ENCODE measurements at regions not wholly inside any gene's neighbourhood (a gene's known extent, or its start where the extent isn't known, plus 50 kb on each side); places are given as distances from the start of the nearest gene placed in this dataset.
"Not testable (repeated sequence)": the region's sequence is repeated elsewhere in the genome, so short reads cannot be mapped to it uniquely, and the experiment has no call there.

DNA sequence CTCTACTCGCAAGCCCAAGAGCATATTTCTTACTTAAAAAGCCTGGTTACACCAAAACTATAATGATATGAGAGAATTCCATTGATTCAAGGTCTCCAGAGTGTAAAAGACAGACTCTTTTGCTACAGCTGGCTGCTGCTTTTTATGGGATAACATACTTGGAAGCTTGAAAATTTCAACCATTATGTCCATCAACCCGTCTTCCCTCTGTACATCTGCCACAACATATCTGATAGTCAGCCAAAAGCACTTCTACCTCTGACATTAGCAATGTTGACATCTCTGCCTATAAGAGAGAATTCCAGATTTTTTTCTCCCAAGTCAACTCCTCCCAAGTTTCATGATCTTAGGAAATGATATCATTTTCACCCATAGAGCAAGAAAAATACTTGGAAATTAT, 54.4 kb upstream of the IQCM start:
- FAIRE-seq = no peak

DNA sequence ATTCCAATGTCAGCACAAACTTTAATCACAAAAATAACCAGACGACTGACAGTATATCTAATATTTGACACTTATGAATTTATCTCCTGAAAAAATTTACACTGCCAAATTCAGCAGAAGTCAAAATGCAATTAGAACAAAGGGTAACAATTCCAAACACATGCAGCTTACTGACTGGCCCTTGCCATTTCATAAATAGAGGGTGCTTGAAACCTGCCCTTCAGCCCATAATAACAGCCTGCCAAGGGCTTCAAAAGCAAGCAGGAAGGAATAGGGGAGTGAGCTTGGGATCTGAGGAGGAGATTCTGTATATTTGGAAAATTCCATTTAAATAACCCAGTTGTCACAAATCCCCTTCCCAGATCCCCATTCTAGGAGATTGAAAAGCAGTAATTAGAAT, 66.1 kb upstream of the IQCM start:
- no peak for FAIRE-seq

DNA sequence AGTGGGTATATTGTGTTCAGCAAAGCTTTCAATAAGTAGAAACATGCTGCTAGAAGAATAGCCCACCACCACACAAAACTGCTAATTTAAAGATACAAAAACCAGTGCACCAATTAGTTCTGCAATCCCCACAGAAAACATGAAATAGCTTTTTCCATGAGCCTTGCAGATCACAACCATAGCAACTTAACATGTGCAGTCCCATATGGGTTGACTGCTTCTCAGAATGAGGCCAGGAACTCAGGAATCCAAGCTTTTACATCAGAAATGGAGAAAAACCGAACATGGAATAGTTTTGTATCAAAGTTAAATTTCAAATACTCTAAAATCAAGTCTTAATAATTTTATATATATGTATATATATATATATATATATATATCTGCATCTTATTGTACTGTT, 66.6 kb upstream of the IQCM start:
- no peak for FAIRE-seq

DNA sequence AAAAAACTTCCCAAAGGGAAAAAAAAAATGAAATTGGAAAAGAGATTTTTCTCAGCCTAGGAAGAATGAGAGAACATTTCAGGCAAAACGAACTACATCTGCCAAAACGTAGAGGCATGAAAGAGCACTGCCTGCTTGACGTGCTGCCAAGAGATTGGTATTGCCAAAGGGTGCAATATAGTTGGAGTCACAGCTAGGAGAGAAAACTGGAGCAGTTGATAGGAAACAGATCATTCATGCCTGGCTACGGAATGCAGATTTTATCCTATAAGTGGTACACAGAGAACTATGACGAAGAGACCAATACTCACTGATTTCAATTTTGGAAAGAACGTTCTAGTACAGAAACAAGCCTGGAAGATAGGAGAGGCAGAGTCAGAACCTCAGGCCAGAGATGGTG, 68.4 kb upstream of the IQCM start:
- no peak for FAIRE-seq

DNA sequence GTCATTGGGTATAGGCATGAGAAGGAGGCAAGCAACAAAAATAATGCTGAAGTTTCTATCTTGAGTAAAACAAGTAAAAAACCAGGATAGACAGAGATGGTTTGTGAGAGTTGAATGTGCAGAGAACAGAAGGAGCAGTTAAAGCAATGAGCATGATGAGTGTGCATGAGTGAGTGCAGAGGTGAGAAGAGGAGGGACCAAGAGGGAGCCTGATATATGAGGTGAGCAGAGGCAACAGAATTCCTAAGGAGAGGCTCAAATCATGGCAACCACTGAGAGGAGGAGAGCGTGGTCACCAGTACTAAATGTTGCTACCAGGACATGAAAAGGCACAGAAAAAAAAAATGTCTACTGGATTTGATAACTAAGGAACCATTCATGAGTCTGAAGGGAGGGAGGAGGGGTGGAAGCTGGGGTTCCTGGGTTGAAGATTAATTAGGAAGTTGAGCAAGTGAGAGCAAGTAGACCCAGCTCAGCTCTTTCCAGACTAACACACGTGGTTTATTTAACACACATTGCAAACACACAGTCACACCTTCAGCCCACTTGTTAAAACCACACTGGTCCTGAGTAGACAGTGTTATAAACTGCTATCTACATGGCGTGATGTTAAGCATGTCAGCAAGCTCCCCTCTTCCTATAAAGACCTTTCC, 69.0 kb upstream of the IQCM start:
- FAIRE-seq = no peak

DNA sequence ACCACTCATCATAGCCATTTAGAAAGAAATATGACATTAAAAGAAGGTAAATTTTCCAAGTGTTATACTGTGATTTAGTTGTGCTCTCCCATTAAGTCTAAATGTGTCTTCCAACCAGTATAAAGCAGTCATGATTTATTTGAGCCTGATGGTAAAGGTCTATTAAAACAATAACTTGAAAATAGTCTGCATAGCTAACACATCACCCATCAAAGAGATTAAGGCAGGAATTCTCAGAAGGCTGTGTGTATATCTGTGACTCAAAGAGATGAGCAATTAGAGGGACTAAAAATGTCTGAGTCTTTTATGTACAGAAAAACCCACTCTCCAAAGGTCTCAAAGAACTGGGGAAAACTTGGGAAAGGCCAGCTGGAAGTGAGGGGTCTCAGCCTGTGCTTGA, 70.3 kb upstream of the IQCM start:
- no peak for FAIRE-seq

DNA sequence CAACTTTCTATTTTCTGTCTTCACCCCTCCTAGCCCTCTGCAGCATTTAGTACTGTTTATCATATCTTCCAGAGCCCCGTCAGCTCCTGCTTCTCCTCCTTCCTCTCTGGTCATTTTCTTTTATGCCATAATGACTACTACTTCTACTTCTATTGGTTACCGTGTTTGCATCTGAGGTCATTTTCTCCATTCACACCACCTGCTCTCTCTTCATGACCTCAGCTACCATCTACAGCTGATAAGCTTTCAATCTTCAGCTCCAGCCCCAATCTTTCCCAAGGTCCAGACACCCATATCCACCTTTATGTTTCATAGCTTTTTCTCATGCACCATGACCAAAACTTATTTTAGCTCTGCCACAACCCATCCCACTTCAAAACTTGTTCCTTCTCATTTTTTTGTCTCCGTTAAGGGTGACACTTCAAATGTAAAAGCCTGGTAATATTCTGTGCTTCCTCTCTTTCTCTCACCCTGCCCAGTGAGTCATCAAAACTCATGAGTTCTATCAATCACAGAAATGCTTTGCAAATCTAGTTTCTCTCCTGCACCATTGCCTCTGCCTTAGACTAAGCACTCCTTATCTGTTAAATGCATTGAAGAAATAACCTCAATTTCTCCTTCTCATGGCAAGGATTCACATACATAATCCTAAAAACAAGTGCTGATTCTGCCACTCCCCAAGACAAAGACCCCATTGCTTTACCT, 71.3 kb upstream of the IQCM start:
- no peak for FAIRE-seq

DNA sequence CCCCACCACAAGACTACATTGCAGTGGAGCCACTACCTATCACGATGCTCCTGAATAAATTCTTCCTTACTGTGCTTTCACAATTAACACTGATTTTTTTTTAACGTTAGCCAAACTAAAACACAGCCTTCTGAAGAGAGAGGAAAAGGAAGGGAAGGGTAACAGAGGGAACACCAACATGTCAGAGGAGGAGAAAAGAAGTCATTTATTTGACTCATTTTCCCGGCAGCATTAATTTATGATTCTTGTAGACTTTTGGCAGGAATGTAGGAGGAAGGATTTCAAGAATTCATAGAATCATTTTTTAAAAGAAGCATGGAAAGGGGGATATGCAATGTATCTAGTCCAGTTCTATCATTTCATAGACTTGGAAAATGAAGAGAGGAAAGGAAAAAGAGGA, 74.3 kb upstream of the IQCM start:
- no peak for FAIRE-seq

DNA sequence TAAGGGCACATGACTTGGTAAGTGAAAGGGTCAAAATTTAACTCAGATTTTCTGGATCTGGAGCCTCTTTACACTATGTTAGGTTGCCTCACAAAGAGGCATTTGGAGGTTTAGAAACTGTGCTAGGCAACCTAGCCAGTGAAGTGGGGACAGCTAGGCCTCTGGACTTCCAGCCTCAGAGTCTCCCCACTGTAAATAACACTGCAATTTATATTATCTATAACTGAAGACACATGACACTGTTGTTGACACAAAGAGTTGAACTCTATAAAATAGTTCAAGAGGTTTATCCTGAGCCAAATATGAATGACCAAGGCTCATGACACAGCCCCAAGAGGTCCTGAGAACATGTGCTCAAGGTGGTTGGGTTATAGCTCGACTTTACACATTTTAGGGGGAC, 74.9 kb upstream of the IQCM start:
- FAIRE-seq = no peak

DNA sequence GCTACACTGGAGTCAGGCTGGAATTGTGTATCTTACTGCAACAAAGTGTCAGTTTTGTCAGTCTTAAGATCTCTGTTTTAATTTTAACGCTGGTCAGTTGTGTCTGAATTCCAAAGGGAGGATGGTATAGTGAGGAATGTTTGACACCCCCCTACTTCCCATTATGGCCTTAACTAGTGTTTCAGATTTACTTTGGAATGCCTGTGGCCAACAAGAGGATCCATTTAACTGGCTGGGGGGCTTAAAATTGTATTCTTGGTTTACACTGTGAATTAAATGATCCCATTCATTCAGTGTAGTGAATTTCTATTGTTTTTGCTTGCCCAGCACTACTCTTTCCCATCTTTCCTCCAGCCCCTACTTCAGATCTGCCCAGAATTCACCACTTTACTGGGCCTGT, 75.8 kb upstream of the IQCM start:
- FAIRE-seq = no peak

DNA sequence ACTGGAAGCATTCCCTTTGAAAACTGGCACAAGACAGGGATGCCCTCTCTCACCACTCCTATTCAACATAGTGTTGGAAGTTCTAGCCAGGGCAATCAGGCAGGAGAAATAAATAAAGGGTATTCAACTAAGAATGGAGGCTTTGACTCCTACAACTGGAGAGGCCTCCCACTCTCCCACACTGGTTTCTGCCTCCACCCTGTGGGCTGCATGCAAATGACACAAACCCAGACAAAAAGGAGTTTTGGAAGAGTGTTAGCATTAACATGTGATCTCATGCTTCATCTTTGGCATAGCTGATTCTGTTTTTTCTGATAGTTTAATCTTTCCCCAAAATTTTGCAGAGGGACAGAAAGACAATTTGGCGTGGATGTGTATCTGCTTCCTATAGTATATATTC, 80.8 kb upstream of the IQCM start:
- no peak for FAIRE-seq

DNA sequence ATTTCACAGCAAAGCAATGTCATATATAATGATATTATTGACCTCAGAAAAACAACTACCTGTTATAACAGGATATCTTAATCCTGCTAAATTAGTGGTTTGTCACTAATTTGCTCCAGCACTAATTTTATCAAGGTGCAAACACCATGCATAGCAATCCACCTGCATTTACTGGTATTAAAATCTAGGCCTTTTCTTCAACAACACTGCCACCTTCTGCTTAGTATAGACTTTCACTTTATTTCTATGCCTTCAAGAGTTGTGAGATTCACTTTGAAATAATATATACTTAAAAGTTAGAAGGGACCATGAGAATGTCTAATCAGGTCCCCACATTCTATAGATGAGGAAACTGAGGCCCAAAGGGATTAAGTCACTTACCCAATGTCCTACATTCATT, 82.1 kb upstream of the IQCM start:
- FAIRE-seq = peak; percentile 50

DNA sequence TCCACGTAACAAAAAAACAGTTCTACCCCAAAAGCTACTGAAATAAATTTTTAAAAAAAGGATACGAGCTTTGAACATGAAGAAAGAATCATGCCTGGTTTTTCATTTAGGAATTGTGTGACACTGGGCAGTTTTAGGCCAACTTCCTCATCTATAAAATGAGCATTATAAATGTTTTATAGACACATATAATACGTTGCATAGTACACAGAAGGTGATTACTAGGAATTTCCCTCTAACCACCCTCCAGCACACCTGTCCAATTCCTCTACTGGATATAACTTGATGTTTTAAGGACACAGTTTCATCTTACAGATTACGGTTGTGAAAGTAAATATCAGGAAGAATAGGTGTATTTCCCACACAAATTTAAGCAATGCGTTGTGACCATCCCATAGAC, 85.5 kb upstream of the IQCM start:
- FAIRE-seq = no peak

DNA sequence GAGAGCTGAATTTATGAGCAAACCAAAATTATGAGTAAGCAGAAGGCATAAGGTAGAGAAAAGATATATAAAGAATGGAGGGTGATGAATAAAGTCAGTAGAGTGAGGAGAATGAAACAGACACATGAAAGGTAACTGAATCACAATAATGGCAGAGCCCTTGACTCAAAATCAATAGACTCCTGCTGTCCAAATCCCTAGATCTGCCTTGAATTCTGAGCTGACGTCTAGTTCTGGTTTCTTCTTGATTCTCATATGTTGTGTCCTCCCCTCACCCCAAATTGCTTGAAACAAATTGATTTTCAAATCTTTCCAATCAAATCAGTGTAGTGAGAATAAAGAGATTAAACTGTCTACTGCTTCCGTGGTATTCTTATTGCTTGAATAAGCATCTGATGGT, 86.6 kb upstream of the IQCM start:
- FAIRE-seq = no peak

DNA sequence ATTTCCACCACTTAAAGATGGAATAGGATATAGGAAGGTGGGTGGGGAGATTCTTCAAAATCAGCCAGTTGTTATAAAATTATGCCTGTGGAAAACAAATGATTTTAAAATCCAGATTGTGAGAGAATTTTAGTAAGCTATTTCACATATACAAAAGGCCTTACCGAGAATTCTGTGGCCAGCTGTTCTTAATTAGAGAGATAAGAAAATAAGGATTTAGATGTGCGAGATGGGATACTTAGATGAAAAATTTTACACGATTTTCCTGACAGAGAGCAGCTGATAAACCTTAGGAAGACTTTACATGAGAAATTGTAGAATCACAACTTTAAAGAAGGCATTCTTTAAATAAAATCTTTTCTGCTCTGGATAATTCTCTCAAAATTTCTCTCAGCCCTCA, 94.5 kb upstream of the IQCM start:
- FAIRE-seq = no peak

DNA sequence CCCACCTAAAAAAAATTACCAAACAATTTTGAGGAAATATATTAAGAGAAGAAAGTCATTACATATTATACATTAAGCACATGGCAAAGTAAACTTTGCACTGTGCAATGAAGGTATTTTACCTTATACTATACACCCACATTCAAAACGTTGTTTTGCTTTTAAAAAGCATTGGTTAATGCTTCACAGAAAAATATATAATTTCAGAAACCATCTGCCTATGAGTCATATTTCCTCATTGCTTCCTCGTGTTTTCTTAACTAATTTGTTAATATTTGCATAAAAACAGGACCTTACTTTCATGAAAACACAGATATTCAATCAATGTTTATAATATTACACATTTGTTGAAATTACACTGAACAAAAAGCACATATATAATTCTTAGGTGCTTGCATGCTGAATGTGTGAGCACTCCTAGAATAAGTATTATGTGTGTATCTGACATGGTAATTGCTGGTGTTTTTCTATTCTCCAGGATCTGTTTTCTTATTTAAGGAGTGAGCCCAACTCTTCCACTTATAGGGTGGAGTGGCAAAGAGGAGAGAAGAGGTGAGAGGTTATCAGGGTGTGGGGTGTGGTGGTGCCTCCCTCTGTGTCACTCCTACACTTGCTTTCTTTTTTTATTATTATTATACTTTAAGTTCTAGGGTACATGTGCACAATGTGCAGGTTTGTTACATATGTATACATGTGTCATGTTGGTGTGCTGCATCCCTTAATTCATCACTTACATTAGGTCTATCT, 95.1 kb upstream of the IQCM start:
- no peak for FAIRE-seq

DNA sequence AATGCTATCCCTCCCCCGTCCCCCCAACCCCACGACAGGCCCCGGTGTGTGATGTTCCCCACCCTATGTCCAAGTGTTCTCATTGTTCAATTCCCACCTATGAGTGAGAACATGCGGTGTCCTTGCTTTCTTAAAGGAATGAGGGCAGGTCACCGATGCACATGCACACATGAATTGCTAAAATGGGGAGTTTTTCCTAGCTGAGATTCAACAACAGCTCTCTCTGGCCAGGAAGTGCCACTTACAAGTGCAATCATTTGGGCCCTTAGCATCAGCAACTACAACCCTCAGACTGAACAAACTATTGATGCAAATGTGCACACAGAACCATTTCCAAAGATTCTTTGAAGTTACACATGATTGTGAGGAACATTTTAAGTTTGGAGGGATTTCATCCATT, 95.7 kb upstream of the IQCM start:
- FAIRE-seq = no peak

DNA sequence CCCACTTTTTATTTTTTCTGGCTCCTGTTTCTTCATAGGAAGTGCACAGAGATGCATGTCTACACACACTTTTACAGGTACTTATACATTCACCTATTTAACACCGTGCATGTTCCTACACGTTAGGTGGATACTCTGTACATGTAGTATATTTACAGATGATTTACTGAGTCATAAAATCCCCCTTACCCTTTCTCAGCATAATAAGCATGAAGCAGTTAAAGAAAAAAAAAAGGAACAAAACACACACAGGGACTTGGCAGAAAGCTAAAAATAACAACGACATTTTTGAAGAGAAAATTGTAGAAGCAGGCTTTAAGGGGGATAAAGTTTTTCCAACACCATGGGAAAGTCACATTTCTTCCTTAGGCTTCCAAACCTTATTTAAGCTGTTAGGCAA, 96.4 kb upstream of the IQCM start:
- no peak for FAIRE-seq

DNA sequence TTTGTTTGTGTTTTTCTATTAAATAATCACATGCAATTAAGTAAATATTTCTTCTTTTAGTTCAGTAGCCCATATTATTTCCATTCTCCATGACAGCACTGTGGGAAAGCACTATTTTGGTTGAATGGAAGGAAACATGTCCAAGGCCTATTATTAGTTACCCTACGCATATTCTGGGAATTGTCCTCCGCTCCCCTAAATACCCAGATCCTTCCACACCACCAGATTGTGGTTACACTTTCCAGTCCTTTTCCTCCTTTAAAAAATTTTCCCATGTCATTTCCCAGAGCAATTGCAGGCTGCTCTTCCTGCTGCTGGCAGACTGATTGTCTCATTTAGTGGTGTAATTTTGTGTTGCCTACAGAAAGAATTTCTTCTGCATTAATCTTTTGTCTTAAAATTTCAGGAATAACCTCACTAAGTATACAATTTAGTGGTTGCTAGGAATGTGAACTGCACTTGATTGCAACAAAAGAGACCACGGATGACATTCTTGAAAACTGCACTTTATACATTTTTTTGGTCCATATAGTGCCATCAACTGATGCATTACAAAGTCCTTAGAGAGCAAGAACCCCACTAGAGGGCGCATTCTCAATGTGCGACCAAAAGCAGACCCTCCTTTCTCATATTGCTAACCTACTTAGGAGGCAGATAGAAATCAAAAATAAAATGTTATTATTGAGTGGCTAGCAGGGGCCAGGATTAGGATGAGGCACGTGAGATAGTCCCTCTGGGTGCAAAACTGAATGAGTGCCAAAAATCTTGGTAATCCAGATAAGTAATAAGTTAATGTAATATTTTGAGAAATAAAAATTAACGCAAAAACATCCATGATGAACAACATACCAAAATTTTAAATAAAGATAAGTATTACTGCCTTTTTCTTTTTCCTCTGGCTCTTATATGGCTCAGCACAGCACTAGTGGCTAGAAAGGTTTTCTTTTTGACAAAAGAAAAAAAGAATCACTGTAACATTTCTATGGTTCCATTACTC, 98.8 kb upstream of the IQCM start:
- FAIRE-seq = peak; percentile 8

DNA sequence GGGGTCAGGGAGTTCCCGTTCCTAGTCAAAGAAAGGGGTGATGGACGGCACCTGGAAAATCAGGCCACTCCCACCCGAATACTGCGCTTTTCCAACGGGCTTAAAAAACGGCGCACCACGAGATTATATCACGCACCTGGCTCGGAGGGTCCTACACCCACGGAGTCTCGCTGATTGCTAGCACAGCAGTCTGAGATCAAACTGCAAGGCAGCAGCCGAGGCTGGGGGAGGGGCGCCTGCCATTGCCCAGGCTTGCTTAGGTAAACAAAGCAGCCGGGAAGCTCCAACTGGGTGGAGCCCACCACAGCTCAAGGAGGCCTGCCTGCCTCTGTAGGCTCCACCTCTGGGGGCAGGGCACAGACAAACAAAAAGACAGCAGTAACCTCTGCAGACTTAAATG, 100.1 kb upstream of the IQCM start:
- not testable (repeated sequence) for FAIRE-seq

DNA sequence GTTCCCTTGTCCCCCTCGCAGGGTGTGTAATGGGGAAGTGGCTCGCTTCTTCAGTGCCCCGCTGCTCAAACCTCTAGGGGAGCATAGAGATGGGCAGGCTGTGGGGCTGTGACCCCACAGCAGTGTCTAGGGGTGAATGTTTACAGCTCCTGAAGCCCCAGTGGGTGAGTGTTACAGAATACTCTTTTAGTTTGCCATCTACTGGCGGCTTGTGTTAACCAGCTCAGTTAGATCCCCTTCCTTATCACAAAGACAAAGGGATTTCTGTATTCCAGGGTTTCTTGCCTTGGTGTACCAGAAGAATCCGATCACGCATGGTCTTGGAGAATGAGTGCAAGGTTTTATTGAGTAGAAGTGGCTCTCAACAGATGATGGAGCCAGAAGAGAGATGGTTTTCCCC, 108.1 kb upstream of the IQCM start:
- no peak for FAIRE-seq

DNA sequence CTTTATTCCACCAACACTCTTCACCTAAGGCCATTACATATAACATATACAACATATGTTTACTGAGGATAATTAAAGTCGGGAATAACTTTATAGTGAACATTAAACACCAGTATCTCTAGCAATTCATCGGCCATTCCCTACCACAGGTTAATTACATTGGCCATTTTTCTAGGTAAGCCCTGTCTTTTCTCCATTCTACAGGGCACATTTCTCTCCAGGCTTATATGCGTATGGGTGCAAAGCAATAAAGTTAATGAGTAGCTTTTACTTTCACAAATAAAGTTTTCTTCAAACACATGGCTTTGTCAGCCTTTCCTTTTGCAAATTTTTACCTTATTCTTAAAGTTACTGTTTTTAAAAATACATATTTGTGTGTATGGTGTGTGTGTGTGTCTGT, 111.9 kb upstream of the IQCM start:
- no peak for FAIRE-seq

DNA sequence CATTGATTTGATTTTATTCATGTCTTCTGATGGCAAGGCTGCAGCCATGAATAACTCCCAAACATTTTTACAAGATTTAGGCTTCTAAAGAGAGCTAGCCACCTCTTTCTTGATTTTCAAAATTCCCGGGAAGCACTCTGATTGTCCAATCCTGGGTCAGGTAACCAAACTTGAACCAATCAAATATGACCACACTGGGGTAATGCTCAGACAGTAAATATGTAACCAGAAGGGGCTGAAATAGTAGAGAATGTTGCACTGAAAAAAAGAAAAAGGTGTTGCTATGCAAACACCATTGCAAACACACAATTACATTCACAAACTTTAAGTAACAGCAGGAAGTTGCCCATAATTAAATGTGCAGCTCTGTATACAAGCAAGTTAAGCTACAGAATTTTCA, 112.9 kb upstream of the IQCM start:
- FAIRE-seq = no peak

All from G401.6 (cell line).